GM23338 (cell line): ENCODE measurements at regions not wholly inside any gene's neighbourhood (a gene's known extent, or its start where the extent isn't known, plus 50 kb on each side); places are given as distances from the start of the nearest gene placed in this dataset.

ENCODE experiments used
- CREB1 ChIP-seq: fragments of 250-450 bp; sonication (Bioruptor Pico); IDR thresholded peaks from 2 replicates; pipeline ENCODE4 v1.5.0; 2020; ENCODE audit warnings: low read depth, mild to moderate bottlenecking, moderate library complexity
- CTCF ChIP-seq, 2 experiments: fragments of 200-600 bp in 1 of 2; sonication (generic) in 1 of 2; conservative IDR thresholded peaks; 2 replicates each; pipeline versions ENCODE4 v1.5.1 to v1.6.1; 2016 to 2017; ENCODE audit warnings: antibody characterized with exemption in 2 of 2, low read depth in 2 of 2, mild to moderate bottlenecking in 2 of 2, moderate library complexity in 1 of 2
- ETS1 ChIP-seq: IDR thresholded peaks from 2 replicates; pipeline ENCODE4 v1.6.1; 2016; ENCODE audit warnings: antibody characterized with exemption
- EZH2 ChIP-seq: fragments of 200-600 bp; sonication (generic); IDR thresholded peaks from one replicate; pipeline ENCODE4 v1.8.0; 2017; ENCODE audit warnings: antibody characterized with exemption, mild to moderate bottlenecking, low read depth; ENCODE audit not compliant: unreplicated experiment
- EZH2phosphoT487 ChIP-seq: fragments of 200-600 bp; sonication (generic); IDR thresholded peaks from one replicate; pipeline ENCODE4 v1.8.1; 2018; ENCODE audit warnings: antibody characterized with exemption; ENCODE audit not compliant: unreplicated experiment
- JUNB ChIP-seq: IDR thresholded peaks from one replicate; pipeline ENCODE4 v1.6.1; 2016; ENCODE audit warnings: antibody characterized with exemption; ENCODE audit not compliant: unreplicated experiment
- NANOG ChIP-seq: IDR thresholded peaks from 2 replicates; pipeline ENCODE4 v1.6.1; 2016; ENCODE audit warnings: antibody characterized with exemption, borderline replicate concordance
- POLR2AphosphoS5 ChIP-seq: IDR thresholded peaks from 2 replicates; pipeline ENCODE4 v1.6.1; 2016; ENCODE audit warnings: antibody characterized with exemption, low read depth
- REST ChIP-seq: IDR thresholded peaks from one replicate; pipeline ENCODE4 v1.6.1; 2018; ENCODE audit warnings: antibody characterized with exemption; ENCODE audit not compliant: unreplicated experiment
- ZNF114 ChIP-seq: fragments of 250-450 bp; sonication (Bioruptor Pico); IDR thresholded peaks from 2 replicates; pipeline ENCODE4 v1.5.0; 2020; ENCODE audit warnings: mild to moderate bottlenecking, moderate library complexity
- ZNF331 ChIP-seq: fragments of 250-450 bp; sonication (Bioruptor Pico); IDR thresholded peaks from 2 replicates; pipeline ENCODE4 v1.5.0; 2020; ENCODE audit warnings: low read depth, mild to moderate bottlenecking, moderate library complexity
- ZNF462 ChIP-seq: fragments of 250-450 bp; sonication (Bioruptor Pico); IDR thresholded peaks from 2 replicates; pipeline ENCODE4 v1.5.0; 2020; ENCODE audit warnings: mild to moderate bottlenecking, moderate library complexity

GRCh38 chr7:36021917-36022550 lies 131.0 kb upstream of the EEPD1 start:
- TF ChIP-seq EZH2phosphoT487 = no peak
- no peak for TF ChIP-seq CTCF (conservative IDR thresholded peaks at IDR 0.05; ENCODE audit: low read depth in 2 of 2)
- TF ChIP-seq POLR2AphosphoS5 = no peak
- TF ChIP-seq CREB1 = no peak
- no peak for TF ChIP-seq REST
- TF ChIP-seq JUNB = no peak
- no peak for TF ChIP-seq EZH2
- TF ChIP-seq NANOG = no peak
- no peak for TF ChIP-seq ZNF331 (CRISPR knock-in tag)
- no peak for TF ChIP-seq ZNF114 (CRISPR knock-in tag)
- no peak for TF ChIP-seq ETS1
- TF ChIP-seq ZNF462 = no peak
